Sciatic nerve (tissue), 2 donors: ENCODE measurements at regions not wholly inside any gene's neighbourhood (a gene's known extent, or its start where the extent isn't known, plus 50 kb on each side); places are given as distances from the start of the nearest gene placed in this dataset.
A peak's percentile ranks its signal among the peaks of the same experiment; 100 is the strongest.

Experiments used
- ATAC-seq: fragments of 200-7000 bp; cut with Tn5 transposase; one replicate; pipeline ENCODE4 v1.9.1; 2020; ENCODE audit warnings: mild to moderate bottlenecking, moderate library complexity
- DNase-seq: peaks from one replicate; pipeline ENCODE4 v3.0.0-alpha.2; 2020; ENCODE audit warnings: low spot score
- intact Hi-C: fragments of 100-400 bp; cut with DNase I; formaldehyde crosslinking; loops from one replicate; pipeline ENCODE4 v1.14.2; 2022
- donor health status: DM: no; HTN: no; CAD: no.
- donor health status: DM: no; HTN: no; CAD: no.

GRCh38 chr3:106010829-106011228 lies 142.0 kb upstream of the CBLB start:
- ATAC-seq (no peak), DNase-seq (no peak)
- intact Hi-C loops, result no loop called here

DNA sequence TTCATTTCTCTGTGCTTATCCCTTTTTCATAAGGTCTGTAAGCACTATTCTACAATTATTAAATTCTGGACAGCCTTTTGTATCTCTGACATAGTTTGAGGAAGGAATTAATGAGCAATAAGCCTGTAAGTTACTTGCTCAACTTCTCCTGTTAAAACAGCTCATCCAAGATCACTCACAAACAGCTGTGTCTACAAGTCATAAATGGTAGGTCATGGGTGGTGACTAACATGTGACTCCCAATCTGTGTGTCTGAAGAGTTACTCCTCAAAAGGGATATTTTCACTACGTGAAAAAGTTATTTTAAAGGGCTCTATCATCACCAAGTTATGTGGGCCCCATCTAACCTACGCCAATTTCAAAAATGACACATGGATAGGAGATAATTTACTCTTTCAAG lies 145.2 kb upstream of the CBLB start:
- ATAC-seq (peak; percentile 26), DNase-seq (no peak)
- intact Hi-C loops, result no loop called here

GRCh38 chr3:106014518-106014917 lies 145.7 kb upstream of the CBLB start:
- ATAC-seq, result no peak
- intact Hi-C loops, result no loop called here
- no peak for DNase-seq

DNA sequence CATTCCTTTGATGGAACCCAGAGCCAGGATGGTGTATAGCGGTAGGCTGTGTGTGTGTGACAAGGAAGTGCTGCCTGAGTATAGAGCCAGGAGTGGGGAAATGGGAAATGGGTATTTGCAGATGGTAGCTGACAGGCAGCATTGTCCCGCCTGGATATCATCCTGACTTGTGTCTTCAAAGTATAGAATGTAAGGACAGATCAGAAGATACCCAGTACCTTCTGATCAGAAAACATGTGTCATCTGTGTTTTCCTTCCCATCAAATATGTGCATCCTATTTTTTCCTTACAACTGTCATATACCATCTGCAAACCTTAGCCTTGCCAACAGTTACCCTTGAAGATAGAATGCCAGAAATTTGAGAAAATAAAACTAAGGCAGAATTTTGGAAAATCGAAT lies 146.2 kb upstream of the CBLB start:
- ATAC-seq, result no peak
- intact Hi-C loops, result no loop called here
- no peak for DNase-seq

DNA sequence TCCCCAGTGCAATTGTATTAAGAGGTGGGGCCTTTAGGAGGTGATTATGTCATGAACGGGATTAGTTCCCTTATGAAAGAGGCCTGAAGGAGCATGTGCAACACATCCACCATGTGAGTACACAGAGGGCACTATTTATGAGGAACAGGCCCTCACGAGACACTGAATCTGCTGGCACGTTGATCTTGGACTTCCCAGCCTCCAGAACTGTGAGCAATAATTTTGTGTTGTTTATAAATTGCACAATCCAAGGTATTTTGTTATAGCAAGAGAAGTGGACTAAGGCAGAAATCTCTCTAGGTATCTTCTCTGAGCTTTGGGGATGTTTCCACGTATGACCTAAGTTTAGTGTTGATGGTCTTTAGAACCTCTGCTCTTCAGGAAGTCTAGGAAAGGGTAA lies 149.3 kb upstream of the CBLB start:
- ATAC-seq (no peak), DNase-seq (no peak)
- intact Hi-C loops, result no loop called here

DNA sequence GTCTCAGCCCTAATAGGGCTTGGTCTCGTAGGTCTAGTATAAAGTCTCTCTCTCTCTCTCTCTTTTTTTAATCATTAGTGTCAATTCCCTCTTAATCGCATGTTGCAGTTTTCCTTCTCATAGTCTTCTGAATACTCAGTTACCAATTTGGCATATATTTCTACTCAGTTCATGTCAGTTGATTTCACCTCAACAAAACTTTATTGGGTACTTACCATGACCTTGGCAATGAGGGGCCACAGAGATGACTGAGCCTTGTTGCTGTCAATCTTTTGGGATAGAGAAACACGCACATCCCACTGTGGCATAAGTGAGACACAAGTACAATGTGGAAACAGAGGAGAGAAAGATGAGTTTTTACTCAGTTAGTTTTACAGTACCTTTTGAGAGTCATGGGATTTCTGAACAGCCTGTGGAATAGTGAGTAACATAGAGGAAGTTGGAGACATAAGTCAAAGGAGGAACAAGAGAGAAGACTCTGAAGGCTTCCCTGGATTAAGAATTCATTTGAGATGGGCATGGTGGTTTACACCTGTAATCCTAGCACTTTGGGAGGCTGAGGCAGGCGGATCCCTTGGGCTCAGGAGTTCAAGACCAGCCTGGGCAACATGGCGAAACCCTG lies 150.2 kb upstream of the CBLB start:
- intact Hi-C loops, result no loop called here
- no peak for ATAC-seq
- DNase-seq, result no peak

GRCh38 chr3:106022913-106023312 lies 154.1 kb upstream of the CBLB start:
- no peak for ATAC-seq

GRCh38 chr3:106025151-106025722 lies 156.4 kb upstream of the CBLB start:
- ATAC-seq (peak; percentile 94), DNase-seq (peak; percentile 58)
- intact Hi-C loops, result no loop called here

More at GRCh38 chr3:106022913-106023312, 154.1 kb upstream of the CBLB start:
- intact Hi-C loops, result no loop called here
- no peak for DNase-seq

GRCh38 chr3:106029954-106030626 lies 161.3 kb upstream of the CBLB start:
- intact Hi-C loops, result no loop called here
- ATAC-seq (no peak), DNase-seq (no peak)

DNA sequence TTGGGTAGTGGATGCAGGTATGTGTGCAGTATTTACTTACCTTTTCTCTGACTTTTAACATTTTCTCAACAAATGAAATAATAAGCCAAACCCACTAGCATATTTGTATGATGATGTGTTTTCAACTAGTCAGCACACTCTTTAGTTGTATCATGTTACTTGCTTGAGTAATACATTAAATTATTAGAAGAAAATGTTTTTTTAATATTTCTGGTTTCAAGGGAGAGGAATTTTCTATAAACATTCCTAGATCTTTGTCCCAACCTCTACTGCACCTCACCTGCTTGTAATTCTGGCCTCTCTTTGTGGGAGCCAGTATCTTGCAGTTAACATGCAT lies 161.8 kb upstream of the CBLB start:
- DNase-seq, result no peak
- no peak for ATAC-seq
- intact Hi-C loops, result no loop called here

GRCh38 chr3:106032479-106032878 lies 163.7 kb upstream of the CBLB start:
- no peak for ATAC-seq
- DNase-seq, result no peak
- intact Hi-C loops, result no loop called here

DNA sequence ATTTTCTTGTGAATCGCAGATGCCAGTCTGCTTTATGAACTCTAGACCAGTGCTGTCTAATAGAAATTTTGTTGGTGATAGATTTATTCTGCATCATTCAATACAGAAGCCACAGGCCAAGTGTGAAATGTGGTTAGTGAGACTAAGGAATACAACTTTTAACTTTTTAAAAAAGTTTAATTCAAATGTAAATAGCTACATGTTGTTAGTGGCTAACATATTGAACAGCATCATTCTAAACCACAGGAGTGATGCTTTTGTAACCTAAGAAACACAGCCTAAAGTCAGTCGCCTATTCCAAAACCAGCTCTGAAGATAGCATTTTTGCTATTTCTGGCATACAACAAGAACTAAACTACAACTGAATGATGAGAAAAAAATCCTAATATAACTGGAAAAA lies 164.8 kb upstream of the CBLB start:
- intact Hi-C loops, result no loop called here
- no peak for DNase-seq
- no peak for ATAC-seq

GRCh38 chr3:106034313-106034712 lies 165.5 kb upstream of the CBLB start:
- ATAC-seq (no peak), DNase-seq (no peak)
- intact Hi-C loops, result no loop called here

GRCh38 chr3:106035619-106036018 lies 166.8 kb upstream of the CBLB start:
- intact Hi-C loops, result no loop called here
- no peak for DNase-seq
- ATAC-seq, result no peak

- intact Hi-C loops, result no loop called here
- no peak for DNase-seq
- no peak for ATAC-seq
Observed at GRCh38 chr3:106036696-106037095, 167.9 kb upstream of the CBLB start.

DNA sequence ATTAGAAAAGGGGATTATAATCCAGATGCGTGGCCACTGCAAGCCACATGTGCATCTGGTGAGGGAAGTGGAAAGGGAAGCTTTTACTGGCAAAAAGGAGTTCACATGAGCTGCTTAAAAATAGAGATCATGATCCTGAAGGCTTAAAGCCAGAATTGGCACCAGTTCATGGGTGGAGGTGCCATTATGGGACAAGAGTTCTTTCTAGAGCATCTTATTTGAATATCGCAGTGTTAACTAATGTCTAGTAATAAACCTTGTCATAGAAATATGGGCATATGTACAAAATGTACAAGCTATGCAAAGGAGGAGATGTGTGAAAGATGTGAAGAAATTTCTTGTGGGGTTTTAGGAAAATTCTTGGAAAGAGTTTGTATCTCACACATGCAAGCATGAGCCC lies 178.4 kb upstream of the CBLB start:
- intact Hi-C loops, result no loop called here

DNA sequence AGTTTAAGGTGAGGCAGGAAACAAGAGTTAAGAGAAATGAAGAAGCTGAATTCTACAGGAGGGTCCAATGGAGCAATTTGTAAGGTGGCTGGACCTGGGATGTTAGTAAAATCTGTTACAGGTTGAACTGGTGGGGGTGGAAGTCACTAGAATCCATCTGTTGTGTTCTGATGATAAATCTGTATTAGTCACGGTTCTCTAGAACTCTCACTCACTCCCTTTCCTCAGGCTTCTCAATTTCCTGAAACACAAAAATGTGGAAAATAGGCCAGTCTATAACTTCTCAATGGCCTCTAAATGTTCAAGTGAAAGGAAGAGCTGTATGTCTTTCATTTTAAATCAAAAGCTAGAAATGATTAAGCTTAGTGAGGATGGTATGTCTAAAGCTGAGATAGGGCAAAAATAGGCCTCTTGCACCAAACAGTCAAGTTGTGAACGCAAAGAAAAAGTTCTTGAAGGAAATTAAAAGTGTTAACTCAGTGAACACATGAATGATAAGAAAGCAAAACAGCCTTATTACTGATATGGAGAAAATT lies 180.2 kb upstream of the CBLB start:
- intact Hi-C loops, result no loop called here
- ATAC-seq, result no peak
- DNase-seq, result no peak

More for the DNA sequence above, 178.4 kb upstream of the CBLB start:
- no peak for DNase-seq
- ATAC-seq, result no peak

- DNase-seq (no peak), ATAC-seq (no peak)
Observed at GRCh38 chr3:106049821-106050220, 181.0 kb upstream of the CBLB start.

GRCh38 chr3:106056931-106057330 lies 188.1 kb upstream of the CBLB start:
- DNase-seq (no peak), ATAC-seq (no peak)
- intact Hi-C loops, result no loop called here

More at GRCh38 chr3:106049821-106050220, 181.0 kb upstream of the CBLB start:
- intact Hi-C loops, result no loop called here

DNA sequence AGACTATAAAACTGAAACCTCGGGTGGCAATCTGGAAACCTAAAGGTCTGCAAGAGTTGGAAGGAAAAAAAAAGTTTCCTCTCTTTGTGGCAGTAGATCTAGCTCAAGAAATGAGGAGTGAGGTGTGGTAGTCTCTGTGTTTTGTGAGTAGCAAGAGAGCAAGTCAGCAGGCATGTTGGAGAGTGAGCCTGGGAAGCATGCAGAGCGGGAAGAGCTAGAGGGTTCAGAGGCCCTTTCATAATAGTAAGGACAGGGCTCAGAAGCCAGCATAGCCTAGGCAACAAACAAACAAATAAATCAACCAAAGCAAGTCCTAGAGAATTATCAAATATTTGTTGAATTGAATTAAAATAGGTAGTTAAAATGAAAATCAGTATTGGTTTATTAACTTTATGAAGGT lies 189.7 kb upstream of the CBLB start:
- ATAC-seq (peak; percentile 51), DNase-seq (no peak)
- intact Hi-C loops, result no loop called here
